ENCODE measurements at regions not wholly inside any gene's neighbourhood (a gene's known extent, or its start where the extent isn't known, plus 50 kb on each side); places are given as distances from the start of the nearest gene placed in this dataset.

DNA sequence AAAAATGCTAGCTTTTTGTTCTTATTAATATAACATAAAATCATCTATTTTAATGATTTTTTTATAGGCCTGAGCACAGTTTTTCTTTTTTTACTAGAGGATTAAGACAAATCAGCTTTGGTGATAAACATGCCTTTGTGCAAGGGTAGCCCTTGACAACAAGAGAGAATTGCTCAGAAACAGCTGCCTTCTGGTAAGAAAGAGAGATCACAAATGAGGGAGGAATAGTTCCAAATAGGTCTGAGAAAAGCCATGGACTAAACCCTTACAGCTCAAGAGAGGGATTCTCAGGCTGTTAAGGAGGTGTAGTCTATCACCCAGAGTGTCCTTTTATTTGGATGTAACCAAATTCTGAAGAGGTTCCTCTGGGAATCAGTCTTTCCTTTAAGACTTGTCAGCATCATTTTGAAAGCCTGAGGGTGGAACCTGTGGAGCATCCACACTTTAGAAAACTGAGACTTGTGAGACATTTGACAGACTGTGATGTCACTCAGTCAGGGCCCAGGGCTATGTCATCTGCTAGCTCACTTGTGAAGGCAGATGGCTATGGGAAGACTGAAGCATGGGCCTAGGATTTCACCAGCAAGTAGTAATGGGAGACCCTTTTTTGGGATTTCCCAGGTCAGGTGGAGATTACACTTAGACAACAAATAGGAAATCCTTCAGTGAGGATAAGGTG, 102.9 kb upstream of the KCNAB1 start:
- no peak for DNase-seq (ENCODE audit: low read depth)
- TF ChIP-seq, protein P1, sequence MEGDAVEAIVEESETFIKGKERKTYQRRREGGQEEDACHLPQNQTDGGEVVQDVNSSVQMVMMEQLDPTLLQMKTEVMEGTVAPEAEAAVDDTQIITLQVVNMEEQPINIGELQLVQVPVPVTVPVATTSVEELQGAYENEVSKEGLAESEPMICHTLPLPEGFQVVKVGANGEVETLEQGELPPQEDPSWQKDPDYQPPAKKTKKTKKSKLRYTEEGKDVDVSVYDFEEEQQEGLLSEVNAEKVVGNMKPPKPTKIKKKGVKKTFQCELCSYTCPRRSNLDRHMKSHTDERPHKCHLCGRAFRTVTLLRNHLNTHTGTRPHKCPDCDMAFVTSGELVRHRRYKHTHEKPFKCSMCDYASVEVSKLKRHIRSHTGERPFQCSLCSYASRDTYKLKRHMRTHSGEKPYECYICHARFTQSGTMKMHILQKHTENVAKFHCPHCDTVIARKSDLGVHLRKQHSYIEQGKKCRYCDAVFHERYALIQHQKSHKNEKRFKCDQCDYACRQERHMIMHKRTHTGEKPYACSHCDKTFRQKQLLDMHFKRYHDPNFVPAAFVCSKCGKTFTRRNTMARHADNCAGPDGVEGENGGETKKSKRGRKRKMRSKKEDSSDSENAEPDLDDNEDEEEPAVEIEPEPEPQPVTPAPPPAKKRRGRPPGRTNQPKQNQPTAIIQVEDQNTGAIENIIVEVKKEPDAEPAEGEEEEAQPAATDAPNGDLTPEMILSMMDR (IDR thresholded peaks at IDR 0.05; ENCODE audit: insufficient read depth, low read length), result no peak
- no peak overlapping the region for H3K4me3 ChIP-seq (ENCODE audit: low read depth, low read length)

DNA sequence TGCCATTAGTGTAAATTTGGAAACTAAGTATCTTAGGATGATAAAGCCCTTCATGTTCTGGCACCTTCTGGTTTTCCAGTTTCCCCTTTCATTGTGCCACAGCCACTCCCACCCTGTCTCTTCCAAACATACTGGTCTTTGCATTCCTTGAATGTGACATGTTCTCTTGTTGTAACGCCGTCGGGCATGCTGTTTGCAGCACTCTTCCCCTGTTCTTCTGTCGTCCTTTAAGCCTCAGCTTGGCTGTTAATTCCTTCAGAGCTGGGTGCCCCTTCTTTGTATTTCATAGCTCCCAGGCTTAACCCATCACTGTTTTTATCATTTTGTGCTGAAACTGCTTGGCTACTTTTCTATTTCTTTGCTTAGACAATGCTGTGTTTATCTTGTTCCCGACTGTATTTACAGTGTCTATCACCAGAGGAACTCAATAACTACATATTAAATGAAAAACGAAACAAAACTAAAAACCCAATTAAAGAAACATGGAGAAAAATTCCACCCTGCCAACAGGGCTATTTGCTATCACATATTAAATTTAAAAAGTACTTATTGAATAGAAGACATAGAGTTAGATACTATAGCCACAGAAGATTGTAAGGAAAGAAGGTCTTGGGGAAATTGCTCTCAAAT, 95.4 kb upstream of the KCNAB1 start:
- peak overlapping the region; percentile 29 for H3K4me3 ChIP-seq (ENCODE audit: low read depth, low read length)
- TF ChIP-seq, protein P1 (IDR thresholded peaks at IDR 0.05; ENCODE audit: insufficient read depth, low read length), result no peak
- peak; percentile 26 for DNase-seq (ENCODE audit: low read depth)

DNA sequence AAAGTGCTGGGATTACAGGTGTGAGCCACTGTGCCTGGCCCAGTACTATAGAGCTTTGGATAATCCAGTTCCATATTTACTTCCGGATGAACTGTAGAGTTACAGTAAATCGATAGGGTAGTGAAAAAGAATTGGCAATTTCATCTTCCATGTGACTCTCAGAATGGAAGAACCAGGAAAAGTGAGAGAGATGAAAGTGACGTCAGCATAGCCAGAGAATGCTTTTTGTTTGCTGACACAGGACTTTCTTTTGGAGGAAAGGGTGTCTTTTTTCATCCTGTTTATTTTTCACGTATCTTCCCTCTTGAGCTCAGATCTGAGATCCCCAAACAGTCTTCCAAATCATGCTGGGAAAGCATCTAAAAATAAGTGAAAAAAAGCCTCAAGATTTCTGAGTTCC, 91.2 kb upstream of the KCNAB1 start:
- no peak for DNase-seq (ENCODE audit: low read depth)
- H3K4me3 ChIP-seq (ENCODE audit: low read depth, low read length), result no peak overlapping the region
- TF ChIP-seq, protein P1 (IDR thresholded peaks at IDR 0.05; ENCODE audit: insufficient read depth, low read length), result no peak

DNA sequence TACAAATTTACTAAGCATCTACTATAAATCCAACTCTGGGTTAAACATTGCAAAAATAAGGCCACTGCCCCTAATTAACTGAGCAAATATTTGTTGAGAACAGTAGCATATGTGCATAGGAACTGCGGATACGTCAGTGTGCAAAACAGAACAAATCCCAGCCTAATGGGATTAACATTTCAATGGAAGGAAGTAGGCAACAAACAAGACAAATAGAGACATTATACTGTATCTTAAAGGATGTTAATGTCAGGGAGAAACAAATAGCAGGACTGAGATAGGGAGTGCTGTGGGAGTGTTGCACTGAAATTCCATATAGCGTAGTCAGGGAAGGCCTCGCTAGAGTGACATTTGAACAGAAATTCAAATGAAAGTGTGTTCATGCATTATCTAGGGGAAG, 89.7 kb upstream of the KCNAB1 start:
- no peak for DNase-seq (ENCODE audit: low read depth)
- H3K4me3 ChIP-seq (ENCODE audit: low read depth, low read length), result no peak overlapping the region
- TF ChIP-seq, protein P1 (IDR thresholded peaks at IDR 0.05; ENCODE audit: insufficient read depth, low read length), result no peak

DNA sequence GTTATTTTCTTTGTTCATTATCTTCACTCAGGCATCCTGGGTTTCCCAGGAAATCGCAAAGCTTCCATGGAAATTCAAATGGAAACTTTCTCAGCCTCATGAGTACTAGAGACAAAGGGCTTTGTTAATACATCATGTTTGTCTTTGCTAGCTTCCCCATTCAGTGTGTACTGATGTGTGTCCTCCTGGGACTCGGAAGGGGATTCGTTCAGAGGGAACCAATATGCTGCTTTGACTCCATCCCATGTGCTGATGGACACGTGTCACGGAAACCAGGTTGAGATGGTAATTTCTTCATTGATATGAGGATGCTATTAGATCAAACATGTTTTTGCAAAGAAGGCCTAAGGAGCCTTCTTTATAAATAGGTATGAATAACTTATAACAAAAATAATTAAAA, 87.0 kb upstream of the KCNAB1 start:
- H3K4me3 ChIP-seq (ENCODE audit: low read depth, low read length), result no peak overlapping the region
- DNase-seq (ENCODE audit: low read depth), result no peak
- TF ChIP-seq, protein P1 (IDR thresholded peaks at IDR 0.05; ENCODE audit: insufficient read depth, low read length), result no peak

DNA sequence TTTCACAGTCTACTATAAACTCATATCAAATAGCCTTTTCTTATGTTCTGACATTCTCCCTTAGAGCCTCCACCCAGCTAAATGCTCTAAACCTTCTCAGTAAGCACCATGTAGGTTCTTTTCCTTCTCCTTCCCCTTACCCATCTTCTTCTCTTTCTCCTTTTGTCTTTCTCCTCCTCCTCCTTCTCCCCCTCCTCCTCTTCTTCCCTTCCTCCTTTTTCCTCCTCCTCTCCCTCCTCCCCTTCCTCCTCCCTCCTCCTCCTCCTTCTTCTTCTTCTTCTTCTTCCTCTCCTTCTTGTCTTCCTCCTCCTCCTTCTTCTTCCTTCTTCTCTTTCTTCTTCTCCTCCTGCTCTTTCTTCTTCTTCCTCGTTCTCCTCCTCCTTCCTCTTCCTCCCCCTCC, 85.2 kb upstream of the KCNAB1 start:
- no peak for DNase-seq (ENCODE audit: low read depth)
- H3K4me3 ChIP-seq (ENCODE audit: low read depth, low read length), result no peak overlapping the region
- TF ChIP-seq, protein P1 (IDR thresholded peaks at IDR 0.05; ENCODE audit: insufficient read depth, low read length), result no peak
